ENCODE measurements at regions not wholly inside any gene's neighbourhood (a gene's known extent, or its start where the extent isn't known, plus 50 kb on each side); places are given as distances from the start of the nearest gene placed in this dataset.

- TF ChIP-seq, protein P1, sequence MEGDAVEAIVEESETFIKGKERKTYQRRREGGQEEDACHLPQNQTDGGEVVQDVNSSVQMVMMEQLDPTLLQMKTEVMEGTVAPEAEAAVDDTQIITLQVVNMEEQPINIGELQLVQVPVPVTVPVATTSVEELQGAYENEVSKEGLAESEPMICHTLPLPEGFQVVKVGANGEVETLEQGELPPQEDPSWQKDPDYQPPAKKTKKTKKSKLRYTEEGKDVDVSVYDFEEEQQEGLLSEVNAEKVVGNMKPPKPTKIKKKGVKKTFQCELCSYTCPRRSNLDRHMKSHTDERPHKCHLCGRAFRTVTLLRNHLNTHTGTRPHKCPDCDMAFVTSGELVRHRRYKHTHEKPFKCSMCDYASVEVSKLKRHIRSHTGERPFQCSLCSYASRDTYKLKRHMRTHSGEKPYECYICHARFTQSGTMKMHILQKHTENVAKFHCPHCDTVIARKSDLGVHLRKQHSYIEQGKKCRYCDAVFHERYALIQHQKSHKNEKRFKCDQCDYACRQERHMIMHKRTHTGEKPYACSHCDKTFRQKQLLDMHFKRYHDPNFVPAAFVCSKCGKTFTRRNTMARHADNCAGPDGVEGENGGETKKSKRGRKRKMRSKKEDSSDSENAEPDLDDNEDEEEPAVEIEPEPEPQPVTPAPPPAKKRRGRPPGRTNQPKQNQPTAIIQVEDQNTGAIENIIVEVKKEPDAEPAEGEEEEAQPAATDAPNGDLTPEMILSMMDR (IDR thresholded peaks at IDR 0.05), result no peak
- no peak for TF ChIP-seq CHD2 (IDR thresholded peaks at IDR 0.05; ENCODE audit: low read length, partially characterized antibody)
- TF ChIP-seq MXI1 (IDR thresholded peaks at IDR 0.05; ENCODE audit: low read depth, low read length), result no peak
- TF ChIP-seq, protein P2, sequence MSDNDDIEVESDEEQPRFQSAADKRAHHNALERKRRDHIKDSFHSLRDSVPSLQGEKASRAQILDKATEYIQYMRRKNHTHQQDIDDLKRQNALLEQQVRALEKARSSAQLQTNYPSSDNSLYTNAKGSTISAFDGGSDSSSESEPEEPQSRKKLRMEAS (IDR thresholded peaks at IDR 0.05; ENCODE audit: low read depth), result no peak
- no peak for TF ChIP-seq TCF12 (IDR thresholded peaks at IDR 0.05)
- no peak for TF ChIP-seq POLR2AphosphoS5 (IDR thresholded peaks at IDR 0.05; ENCODE audit: low read depth, low read length)
- TF ChIP-seq SMC3 (IDR thresholded peaks at IDR 0.05; ENCODE audit: low read depth, low read length), result no peak
- no peak for TF ChIP-seq FOXJ3 (CRISPR knock-in tag; IDR thresholded peaks at IDR 0.05)
- TF ChIP-seq RXRA (IDR thresholded peaks at IDR 0.05; ENCODE audit: borderline replicate concordance, low read depth), result no peak
- no peak for TF ChIP-seq ELF1 (IDR thresholded peaks at IDR 0.05)
- TF ChIP-seq RAD21 (IDR thresholded peaks at IDR 0.05; ENCODE audit: low read length), result no peak
- TF ChIP-seq, protein P3, sequence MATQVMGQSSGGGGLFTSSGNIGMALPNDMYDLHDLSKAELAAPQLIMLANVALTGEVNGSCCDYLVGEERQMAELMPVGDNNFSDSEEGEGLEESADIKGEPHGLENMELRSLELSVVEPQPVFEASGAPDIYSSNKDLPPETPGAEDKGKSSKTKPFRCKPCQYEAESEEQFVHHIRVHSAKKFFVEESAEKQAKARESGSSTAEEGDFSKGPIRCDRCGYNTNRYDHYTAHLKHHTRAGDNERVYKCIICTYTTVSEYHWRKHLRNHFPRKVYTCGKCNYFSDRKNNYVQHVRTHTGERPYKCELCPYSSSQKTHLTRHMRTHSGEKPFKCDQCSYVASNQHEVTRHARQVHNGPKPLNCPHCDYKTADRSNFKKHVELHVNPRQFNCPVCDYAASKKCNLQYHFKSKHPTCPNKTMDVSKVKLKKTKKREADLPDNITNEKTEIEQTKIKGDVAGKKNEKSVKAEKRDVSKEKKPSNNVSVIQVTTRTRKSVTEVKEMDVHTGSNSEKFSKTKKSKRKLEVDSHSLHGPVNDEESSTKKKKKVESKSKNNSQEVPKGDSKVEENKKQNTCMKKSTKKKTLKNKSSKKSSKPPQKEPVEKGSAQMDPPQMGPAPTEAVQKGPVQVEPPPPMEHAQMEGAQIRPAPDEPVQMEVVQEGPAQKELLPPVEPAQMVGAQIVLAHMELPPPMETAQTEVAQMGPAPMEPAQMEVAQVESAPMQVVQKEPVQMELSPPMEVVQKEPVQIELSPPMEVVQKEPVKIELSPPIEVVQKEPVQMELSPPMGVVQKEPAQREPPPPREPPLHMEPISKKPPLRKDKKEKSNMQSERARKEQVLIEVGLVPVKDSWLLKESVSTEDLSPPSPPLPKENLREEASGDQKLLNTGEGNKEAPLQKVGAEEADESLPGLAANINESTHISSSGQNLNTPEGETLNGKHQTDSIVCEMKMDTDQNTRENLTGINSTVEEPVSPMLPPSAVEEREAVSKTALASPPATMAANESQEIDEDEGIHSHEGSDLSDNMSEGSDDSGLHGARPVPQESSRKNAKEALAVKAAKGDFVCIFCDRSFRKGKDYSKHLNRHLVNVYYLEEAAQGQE (IDR thresholded peaks at IDR 0.05; ENCODE audit: low read depth, low read length), result no peak
- no peak for TF ChIP-seq EP300 (IDR thresholded peaks at IDR 0.05; ENCODE audit: borderline replicate concordance in 1 of 2, low read depth in 1 of 2, low read length in 1 of 2)
Observed at GRCh38 chr20:6693178-6693807, 74.2 kb upstream of the BMP2 start.

All from SK-N-SH (cell line).